ENCODE measurements at regions not wholly inside any gene's neighbourhood (a gene's known extent, or its start where the extent isn't known, plus 50 kb on each side); places are given as distances from the start of the nearest gene placed in this dataset.
"Not testable (repeated sequence)": the region's sequence is repeated elsewhere in the genome, so short reads cannot be mapped to it uniquely, and the experiment has no call there.

DNA sequence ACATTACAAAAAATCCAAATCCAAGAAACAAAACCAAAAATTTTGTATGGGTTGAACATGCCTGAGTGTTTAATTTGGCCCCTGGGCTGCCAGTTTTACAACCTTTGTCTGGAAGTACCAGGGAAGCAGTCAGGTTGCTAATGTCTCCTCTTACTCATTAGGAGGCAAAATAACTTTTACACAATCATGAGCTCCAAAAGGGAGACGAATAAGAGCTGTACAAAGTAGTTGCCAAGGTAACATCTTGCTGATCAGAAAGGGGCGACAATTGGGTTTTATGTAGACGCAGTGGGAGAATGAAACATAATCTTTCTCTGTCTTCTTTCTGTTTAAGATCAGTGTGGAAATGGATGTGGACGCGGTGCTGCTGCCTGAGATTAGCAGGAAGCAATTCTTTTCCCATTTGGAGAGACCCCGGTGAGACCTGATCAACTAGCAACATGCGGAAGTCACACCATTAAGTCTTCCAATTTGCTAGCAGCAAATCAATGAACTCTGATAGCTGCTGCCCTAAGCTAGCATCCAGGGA lies 90.7 kb upstream of the IGFBP7 start:
- no peak for DNase-seq

- no peak for DNase-seq
Measured at GRCh38 chr4:57199267-57199666, 89.1 kb upstream of the IGFBP7 start.

GRCh38 chr4:57195622-57196021 lies 85.4 kb upstream of the IGFBP7 start:
- no peak for DNase-seq

GRCh38 chr4:57194068-57194611 lies 84.0 kb upstream of the IGFBP7 start:
- DNase-seq: no peak

- DNase-seq: no peak
Measured at GRCh38 chr4:57193209-57193810, 83.1 kb upstream of the IGFBP7 start.

- no peak for DNase-seq
Measured at GRCh38 chr4:57191523-57192034, 81.4 kb upstream of the IGFBP7 start.

GRCh38 chr4:57190601-57191481 lies 80.7 kb upstream of the IGFBP7 start:
- no peak for DNase-seq

DNA sequence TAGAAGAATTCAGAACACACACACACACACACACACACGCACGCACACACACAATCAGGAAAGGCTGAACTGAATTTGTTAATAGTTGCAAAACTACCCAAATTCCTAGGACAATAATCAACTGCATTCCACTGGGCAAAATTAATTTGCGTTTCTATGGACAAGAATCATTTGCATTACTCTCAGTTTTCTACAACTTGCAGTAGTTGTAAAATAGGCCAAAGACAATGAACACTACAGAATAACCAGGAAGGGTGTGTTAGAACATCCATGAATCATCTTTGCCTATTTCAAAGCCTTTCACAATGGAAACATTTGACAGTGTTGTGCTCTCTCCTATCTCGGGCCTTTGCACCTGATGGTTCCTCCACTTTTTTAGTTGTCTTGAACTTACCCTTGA lies 77.1 kb upstream of the IGFBP7 start:
- no peak for DNase-seq

DNA sequence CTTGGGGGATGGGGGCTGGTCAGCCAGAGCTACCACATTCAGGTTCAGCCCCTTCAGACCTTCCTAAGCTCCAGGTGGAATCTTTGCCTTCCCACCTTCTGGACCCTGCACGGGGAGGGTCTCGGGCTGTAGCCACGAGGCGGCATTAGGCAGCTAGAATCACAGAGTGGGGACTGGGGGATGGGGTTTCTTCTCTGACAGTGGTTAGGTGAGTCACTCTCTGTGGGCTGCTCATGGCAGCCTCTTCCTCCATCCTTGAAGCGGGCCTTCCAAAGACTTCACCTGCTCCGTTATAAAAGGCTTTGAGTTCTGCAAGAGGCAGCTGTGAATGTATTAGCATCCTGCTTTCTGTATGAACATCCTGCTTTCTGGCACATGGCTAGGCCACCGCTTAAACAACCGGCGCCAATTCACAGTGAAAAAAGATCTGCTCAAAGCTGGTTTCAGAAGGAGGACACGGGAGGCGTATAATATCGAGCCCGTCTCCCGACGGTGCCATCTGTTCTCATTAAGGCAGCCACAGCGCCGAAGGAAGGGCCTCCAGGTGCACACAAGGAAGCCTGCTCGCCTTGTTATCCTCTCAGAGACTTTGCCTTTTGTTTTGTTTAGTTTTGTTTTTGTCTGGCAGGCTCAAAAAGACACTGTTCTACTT lies 74.3 kb upstream of the IGFBP7 start:
- no peak for DNase-seq

GRCh38 chr4:57182132-57182874 lies 72.1 kb upstream of the IGFBP7 start:
- no peak for DNase-seq

GRCh38 chr4:57173136-57173535 lies 63.0 kb upstream of the IGFBP7 start:
- not testable (repeated sequence) for DNase-seq

- DNase-seq: no peak
Measured at GRCh38 chr4:57172065-57172464, 61.9 kb upstream of the IGFBP7 start.

DNA sequence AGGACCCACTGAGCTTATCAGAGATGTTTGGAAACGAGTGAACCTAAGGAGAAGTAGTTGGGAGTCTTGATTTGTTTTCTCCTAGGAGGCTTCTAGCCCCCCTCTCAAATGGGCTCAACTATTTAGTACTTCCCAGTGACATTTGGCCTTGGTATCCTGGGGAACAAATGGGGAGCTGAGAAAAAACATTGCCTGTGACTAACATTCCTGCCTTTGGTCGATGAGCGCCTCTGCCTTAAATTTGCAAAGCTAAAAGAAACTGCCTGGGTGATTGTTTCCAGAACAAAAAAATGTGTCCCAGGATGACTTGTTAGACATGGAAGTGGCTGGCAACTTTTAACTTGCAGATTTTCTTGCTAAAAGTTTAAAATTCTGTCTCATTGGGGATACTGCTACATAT lies 58.8 kb upstream of the IGFBP7 start:
- DNase-seq: no peak

DNA sequence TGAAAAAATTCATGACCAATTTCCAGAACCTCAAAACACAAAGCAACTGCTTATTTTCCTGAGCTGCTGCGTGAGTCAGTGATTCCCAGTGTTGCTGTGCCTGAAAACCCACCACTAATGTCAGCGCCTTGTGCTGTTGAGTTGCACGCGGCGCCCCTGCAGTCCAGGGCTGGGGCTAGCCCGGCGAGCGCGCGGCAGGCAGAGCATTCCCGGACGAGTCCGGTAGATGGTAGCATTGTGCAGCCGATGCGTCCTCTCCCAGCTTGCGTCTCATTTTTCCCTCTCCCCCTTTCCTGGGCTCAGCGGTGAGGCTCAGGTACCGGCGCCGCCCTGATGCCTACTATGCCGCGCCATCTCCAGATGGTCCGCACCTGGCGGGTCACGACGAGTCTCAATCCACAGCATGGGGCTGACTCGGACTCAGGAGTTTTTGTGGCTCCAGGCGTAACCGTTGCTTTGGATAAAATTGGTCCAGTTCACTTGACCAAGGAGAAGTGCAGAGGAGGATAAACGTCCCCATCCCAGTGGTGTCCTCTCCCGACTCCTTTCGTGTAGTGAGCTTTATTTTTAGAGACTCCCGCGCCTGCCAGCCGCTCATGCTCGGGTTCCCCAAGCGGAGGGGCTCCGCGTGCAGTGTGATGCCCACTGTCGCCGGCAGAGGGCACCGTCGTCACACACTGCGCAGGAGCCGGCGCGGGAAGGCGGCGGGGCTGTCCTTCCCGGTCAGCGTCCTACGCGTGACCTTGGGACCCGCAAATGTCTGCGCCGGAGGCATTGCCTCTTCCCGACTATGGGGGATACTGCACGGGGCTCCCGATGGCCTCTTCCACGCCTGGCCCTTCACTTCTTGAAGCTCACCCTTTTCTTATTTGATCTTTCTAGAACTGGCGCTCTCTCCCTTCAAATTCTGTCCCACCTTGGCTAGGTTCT lies 53.6 kb upstream of the IGFBP7 start:
- DNase-seq: peak; percentile 82

GRCh38 chr4:57162499-57163019 lies 52.4 kb upstream of the IGFBP7 start:
- DNase-seq: no peak
